WERI-Rb-1 (cell line): ENCODE measurements at regions not wholly inside any gene's neighbourhood (a gene's known extent, or its start where the extent isn't known, plus 50 kb on each side); places are given as distances from the start of the nearest gene placed in this dataset.

Experiments used
- DNase-seq: peaks from one replicate; pipeline ENCODE4 v3.0.0-alpha.2; 2020
- H3K27ac ChIP-seq: fragments of 250-450 bp; sonication (Bioruptor Pico); 2 replicates; pipeline ENCODE4 v1.5.1; 2020; ENCODE audit warnings: mild to moderate bottlenecking, moderate library complexity
- H3K27me3 ChIP-seq: fragments of 250-450 bp; sonication (Bioruptor Pico); 2 replicates; pipeline ENCODE4 v1.5.1; 2021; ENCODE audit warnings: mild to moderate bottlenecking, low read depth, moderate library complexity; ENCODE audit not compliant: insufficient read depth, severe bottlenecking
- H3K36me3 ChIP-seq: fragments of 250-450 bp; sonication (Bioruptor Pico); 2 replicates; pipeline ENCODE4 v1.5.1; 2020; ENCODE audit warnings: mild to moderate bottlenecking, moderate library complexity
- H3K4me3 ChIP-seq: 2 replicates; pipeline ENCODE4 v1.5.1; 2011; ENCODE audit warnings: low read depth, mild to moderate bottlenecking, control low read depth, low read length
- H3K9me3 ChIP-seq: fragments of 250-450 bp; sonication (Bioruptor Pico); 2 replicates; pipeline ENCODE4 v1.5.1; 2021; ENCODE audit warnings: mild to moderate bottlenecking, moderate library complexity; ENCODE audit not compliant: severe bottlenecking
- TF ChIP-seq, protein P1 (sequence below): IDR thresholded peaks from 2 replicates; pipeline ENCODE4 v1.5.1; 2011; ENCODE audit warnings: low read depth, mild to moderate bottlenecking, control low read depth, inconsistent platforms, low read length

GRCh38 chr5:120907953-120908352 lies 443.9 kb downstream of the PRR16 start:
- Histone ChIP-seq H3K27ac (no peak overlapping the region), H3K36me3 (no peaks in the 10 kb centered on the region)
- TF ChIP-seq, protein P1, sequence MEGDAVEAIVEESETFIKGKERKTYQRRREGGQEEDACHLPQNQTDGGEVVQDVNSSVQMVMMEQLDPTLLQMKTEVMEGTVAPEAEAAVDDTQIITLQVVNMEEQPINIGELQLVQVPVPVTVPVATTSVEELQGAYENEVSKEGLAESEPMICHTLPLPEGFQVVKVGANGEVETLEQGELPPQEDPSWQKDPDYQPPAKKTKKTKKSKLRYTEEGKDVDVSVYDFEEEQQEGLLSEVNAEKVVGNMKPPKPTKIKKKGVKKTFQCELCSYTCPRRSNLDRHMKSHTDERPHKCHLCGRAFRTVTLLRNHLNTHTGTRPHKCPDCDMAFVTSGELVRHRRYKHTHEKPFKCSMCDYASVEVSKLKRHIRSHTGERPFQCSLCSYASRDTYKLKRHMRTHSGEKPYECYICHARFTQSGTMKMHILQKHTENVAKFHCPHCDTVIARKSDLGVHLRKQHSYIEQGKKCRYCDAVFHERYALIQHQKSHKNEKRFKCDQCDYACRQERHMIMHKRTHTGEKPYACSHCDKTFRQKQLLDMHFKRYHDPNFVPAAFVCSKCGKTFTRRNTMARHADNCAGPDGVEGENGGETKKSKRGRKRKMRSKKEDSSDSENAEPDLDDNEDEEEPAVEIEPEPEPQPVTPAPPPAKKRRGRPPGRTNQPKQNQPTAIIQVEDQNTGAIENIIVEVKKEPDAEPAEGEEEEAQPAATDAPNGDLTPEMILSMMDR, result no peak

GRCh38 chr5:120910629-120911028 lies 446.5 kb downstream of the PRR16 start:
- DNase-seq, result no peak
- H3K9me3 ChIP-seq, result no peaks in the 10 kb centered on the region
- no peaks in the 10 kb centered on the region for H3K27me3 ChIP-seq
- TF ChIP-seq, protein P1, result no peak
- H3K4me3 ChIP-seq, result no peak overlapping the region
- H3K27ac ChIP-seq, result no peak overlapping the region
- H3K36me3 ChIP-seq, result no peaks in the 10 kb centered on the region

More at GRCh38 chr5:120907953-120908352, 443.9 kb downstream of the PRR16 start:
- H3K27me3 ChIP-seq, result no peaks in the 10 kb centered on the region
- no peak for DNase-seq
- H3K9me3 ChIP-seq, result no peaks in the 10 kb centered on the region
- no peak overlapping the region for H3K4me3 ChIP-seq

- no peak for DNase-seq
- Histone ChIP-seq H3K4me3 (no peak overlapping the region), H3K36me3 (no peaks in the 10 kb centered on the region), H3K27me3 (no peaks in the 10 kb centered on the region), H3K9me3 (no peaks in the 10 kb centered on the region), H3K27ac (no peak overlapping the region)
- TF ChIP-seq, protein P1, result no peak
Observed at GRCh38 chr5:120913396-120913795, 449.3 kb downstream of the PRR16 start.

DNA sequence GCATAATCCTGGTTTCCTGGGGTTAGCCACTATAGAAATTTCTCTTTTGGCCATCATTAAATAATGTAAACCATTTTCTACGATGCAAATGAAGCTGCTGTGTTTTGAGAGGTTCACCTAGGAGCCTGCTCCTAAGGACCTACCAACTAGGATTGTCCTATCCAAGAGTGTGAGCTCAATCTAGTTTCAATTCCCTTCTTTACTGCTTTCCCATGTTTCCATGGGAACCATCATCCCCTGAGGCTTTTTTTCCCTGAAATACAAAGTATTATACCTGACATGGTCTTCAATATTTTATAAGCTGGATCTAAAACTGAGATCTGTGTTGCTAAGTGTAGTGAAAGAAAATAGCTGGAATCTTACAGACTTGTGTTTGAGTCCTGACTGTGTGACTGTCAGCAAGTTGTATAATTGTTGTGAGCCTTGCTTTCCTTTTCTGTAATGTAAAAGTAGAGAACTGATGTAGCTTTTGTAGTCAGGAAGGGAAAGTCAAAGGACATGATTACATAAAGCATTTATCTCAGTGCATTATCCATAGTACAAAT lies 453.2 kb downstream of the PRR16 start:
- no peaks in the 10 kb centered on the region for H3K36me3 ChIP-seq

GRCh38 chr5:120919017-120919416 lies 454.9 kb downstream of the PRR16 start:
- TF ChIP-seq, protein P1, result no peak
- Histone ChIP-seq H3K4me3 (no peak overlapping the region), H3K9me3 (no peaks in the 10 kb centered on the region), H3K36me3 (no peaks in the 10 kb centered on the region), H3K27me3 (no peaks in the 10 kb centered on the region), H3K27ac (no peak overlapping the region)
- no peak for DNase-seq

More for the DNA sequence above, 453.2 kb downstream of the PRR16 start:
- Histone ChIP-seq H3K4me3 (no peak overlapping the region), H3K9me3 (no peaks in the 10 kb centered on the region), H3K27ac (no peak overlapping the region), H3K27me3 (no peaks in the 10 kb centered on the region)
- TF ChIP-seq, protein P1, result no peak
- DNase-seq, result no peak

DNA sequence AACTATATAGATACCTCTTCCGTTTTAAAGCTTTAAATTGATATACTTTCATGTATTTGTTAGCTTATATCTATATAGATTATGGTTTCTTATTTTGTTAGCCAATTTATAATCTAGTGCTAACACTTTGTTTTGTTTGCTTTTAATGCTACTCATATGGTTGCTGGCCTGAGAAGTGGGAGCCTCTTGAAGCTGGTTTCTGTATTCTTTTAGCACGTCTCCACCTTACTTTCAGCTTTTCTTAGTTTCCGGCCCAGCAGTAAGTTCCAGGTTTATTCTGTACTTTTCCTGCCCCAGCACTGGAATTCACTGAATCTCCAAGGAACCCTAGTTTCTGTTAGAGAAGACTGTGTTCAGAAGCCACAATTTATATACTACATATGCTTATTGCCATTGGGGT lies 458.9 kb downstream of the PRR16 start:
- DNase-seq, result no peak
- Histone ChIP-seq H3K27me3 (no peaks in the 10 kb centered on the region), H3K9me3 (no peaks in the 10 kb centered on the region), H3K36me3 (no peaks in the 10 kb centered on the region), H3K27ac (no peak overlapping the region), H3K4me3 (no peak overlapping the region)
- TF ChIP-seq, protein P1, result no peak
